GM18502 (cell line): ENCODE measurements at regions not wholly inside any gene's neighbourhood (a gene's known extent, or its start where the extent isn't known, plus 50 kb on each side); places are given as distances from the start of the nearest gene placed in this dataset.

Experiments used
- ATAC-seq: cut with Tn5 transposase; IDR thresholded peaks from one replicate; pipeline ENCODE4 v1.9.1; 2021; ENCODE audit warnings: mild to moderate bottlenecking; ENCODE audit not compliant: unreplicated experiment, poor library complexity

DNA sequence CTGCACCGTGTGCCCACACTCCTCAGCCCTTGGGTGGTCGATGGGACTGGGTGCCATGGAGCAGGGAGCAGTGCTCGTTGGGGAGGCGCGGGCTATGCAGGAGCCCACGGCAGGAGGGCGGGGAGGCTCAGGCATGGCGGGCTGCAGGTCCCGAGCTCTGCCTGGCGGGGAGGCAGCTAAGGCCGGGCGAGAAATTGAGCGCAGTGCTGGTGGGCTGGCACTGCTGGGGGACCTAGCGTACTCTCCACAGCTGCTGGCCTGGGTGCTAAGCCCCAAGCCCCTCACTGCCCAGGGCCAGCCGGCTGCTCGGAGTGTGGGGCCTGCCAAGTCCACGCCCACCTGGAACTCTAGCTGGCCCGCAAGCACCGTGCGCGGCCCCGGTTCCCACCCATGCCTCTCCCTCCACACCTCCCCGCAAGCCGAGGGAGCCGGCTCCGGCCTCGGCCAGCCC is 55.9 kb upstream of the ECI2 start:
- ATAC-seq = no peak

DNA sequence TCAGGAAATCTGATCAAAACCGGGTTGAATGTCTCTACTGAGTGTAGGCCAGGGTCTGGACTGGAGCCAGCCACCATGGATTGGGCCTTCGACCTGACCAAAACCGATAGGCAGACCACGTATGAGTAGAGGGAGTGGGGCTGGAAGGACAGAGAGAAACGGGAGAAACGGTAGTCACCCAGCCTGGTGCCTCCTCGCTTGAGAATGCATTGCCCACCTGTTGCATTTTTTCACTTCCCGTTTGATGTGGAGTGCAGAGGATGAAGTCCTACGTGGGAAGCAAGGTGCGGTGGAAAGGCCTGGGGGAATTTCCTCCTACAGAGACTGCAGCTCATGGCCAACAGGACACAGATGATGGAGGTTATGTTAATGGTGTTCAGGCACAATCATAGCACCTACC is 53.9 kb upstream of the ECI2 start:
- ATAC-seq = no peak

DNA sequence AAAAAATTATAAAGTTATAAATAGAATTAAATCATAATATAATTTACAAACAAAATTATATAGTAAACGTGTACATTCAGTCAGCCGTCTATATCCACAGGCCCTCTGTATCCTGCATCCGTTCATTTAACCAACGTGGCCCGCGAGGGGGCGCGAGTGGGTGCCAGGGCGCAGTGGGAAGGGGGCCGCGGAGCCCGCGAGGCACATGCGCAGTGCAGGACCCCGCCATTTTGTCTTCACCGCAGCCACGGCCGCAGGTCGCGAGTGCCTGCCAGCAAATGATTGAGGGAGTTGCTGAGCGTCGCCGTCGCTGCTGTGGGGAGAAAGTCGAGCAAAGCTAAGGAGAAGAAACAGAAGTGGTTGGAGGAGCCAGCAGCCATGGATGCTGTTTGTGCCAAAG is 53.4 kb upstream of the ECI2 start:
- no peak for ATAC-seq

DNA sequence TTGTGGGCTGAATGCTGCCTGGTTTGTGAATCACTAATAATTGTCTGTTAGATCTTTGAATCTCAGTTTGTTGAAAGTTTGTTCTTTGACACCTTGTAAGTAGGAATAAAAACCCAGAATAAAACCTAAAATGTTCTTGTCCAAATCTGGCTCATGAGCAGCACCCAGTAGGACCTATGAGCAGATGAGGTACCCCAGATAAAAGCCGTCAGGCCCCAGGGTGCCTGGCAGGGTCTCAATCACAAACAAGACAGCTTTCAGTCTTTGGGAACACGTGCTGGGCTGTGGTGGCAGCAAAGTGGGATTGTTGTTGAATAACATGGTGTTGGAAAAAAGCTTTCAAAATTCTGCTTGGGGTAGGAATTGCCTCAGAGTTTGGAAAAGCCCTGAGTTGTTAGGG is 52.1 kb upstream of the ECI2 start:
- no peak for ATAC-seq

DNA sequence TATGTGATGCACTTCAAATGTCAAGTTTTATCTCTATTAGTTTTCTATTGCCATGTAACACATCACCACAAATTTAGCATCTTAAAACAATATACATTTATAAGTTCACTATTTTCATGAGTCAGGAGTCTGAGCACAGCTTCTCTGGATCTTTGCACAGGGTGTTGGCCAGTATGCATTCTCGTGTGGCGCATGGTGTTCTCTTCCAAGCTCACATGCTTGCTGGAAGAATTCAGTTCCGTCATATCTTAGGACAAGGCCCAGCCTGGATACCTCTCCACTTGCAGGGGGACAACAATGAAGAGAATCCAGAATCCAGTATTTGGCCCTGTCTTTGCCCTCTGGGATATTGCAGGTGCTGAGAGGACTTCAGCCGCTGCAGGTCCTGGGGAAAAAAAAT is 51.0 kb upstream of the ECI2 start:
- no peak for ATAC-seq

DNA sequence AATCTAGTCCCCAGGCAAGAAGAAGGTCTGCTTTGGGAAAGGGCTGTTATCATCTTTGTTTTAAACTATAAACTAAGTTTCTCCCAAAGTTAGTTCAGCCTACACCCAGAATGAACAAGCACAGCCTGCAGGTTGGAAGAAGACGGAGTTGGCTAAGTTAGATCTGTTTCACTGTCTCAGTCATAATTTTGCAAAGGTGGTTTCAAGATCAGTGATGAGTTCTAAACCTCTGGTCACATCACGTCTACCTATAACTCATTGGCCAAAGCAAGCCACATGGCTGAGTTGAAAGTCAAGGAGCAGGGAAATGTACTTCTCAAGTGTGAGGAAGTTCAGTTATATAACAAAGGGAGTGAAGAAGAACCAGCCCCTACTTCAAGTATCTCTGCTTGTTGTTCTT is 50.5 kb upstream of the ECI2 start:
- no peak for ATAC-seq

DNA sequence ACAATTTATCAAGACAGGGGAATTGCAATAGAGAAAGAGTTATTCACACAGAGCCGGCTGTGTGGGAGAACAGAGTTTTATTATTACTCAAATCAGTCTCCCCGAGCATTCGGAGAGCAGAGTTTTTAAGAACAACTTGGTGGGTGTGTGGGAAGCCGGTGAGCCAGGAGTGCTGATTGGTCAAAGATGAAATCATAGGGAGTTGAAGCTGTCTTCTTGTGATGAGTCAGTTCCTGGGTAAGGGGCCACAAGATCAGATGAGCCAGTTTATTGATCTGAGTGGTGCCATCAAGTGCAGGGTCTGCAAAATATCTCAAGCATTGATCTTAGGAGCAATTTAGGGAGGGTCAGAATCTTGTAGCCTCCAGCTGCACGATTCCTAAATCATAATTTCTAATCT is 50.0 kb upstream of the ECI2 start:
- ATAC-seq = no peak
